ENCODE measurements at regions not wholly inside any gene's neighbourhood (a gene's known extent, or its start where the extent isn't known, plus 50 kb on each side); places are given as distances from the start of the nearest gene placed in this dataset.
A peak's percentile ranks its signal among the peaks of the same experiment; 100 is the strongest.

- no peak for TF ChIP-seq CTCF (IDR thresholded peaks at IDR 0.05)
- DNase-seq (ENCODE audit: low spot score): no peak
- peak overlapping the region in 1 of 2 donors; percentile 15 for H3K27ac ChIP-seq
- H3K4me3 ChIP-seq: no peak overlapping the region
These were observed 549.4 kb upstream of the MDFIC2 start for GRCh38 chr3:70861855-70862254.

GRCh38 chr3:70861234-70861633 lies 548.8 kb upstream of the MDFIC2 start:
- no peak for DNase-seq (ENCODE audit: low spot score)
- Histone ChIP-seq H3K27ac (no peak overlapping the region), H3K4me3 (no peak overlapping the region)
- TF ChIP-seq CTCF (IDR thresholded peaks at IDR 0.05): no peak

GRCh38 chr3:70857916-70858315 lies 545.5 kb upstream of the MDFIC2 start:
- Histone ChIP-seq H3K27ac (no peak overlapping the region), H3K4me3 (peak overlapping the region; percentile 44)
- DNase-seq (ENCODE audit: low spot score): no peak
- TF ChIP-seq CTCF (IDR thresholded peaks at IDR 0.05): no peak

GRCh38 chr3:70856414-70857162 lies 544.1 kb upstream of the MDFIC2 start:
- no peak overlapping the region for H3K27ac ChIP-seq

GRCh38 chr3:70855149-70855548 lies 542.7 kb upstream of the MDFIC2 start:
- H3K27ac ChIP-seq: no peak overlapping the region
- H3K4me3 ChIP-seq: no peak overlapping the region
- TF ChIP-seq CTCF (IDR thresholded peaks at IDR 0.05): no peak
- DNase-seq (ENCODE audit: low spot score): no peak

More at GRCh38 chr3:70856414-70857162, 544.1 kb upstream of the MDFIC2 start:
- no peak for DNase-seq (ENCODE audit: low spot score)
- no peak for TF ChIP-seq CTCF (IDR thresholded peaks at IDR 0.05)
- H3K4me3 ChIP-seq: no peak overlapping the region

- DNase-seq (ENCODE audit: low spot score): no peak
- no peak overlapping the region for H3K27ac ChIP-seq
- H3K4me3 ChIP-seq: no peak overlapping the region
- TF ChIP-seq CTCF (IDR thresholded peaks at IDR 0.05): no peak
These were observed 541.7 kb upstream of the MDFIC2 start for GRCh38 chr3:70854108-70854507.
